Right ventricle myocardium superior (tissue), 1 donor: ENCODE measurements at regions not wholly inside any gene's neighbourhood (a gene's known extent, or its start where the extent isn't known, plus 50 kb on each side); places are given as distances from the start of the nearest gene placed in this dataset.
A peak's percentile ranks its signal among the peaks of the same experiment; 100 is the strongest.
"Not testable (repeated sequence)": the region's sequence is repeated elsewhere in the genome, so short reads cannot be mapped to it uniquely, and the experiment has no call there.

Source experiments
- ATAC-seq: fragments of 200-7000 bp; cut with Tn5 transposase; one replicate; pipeline ENCODE4 v1.9.1; 2020; ENCODE audit warnings: mild to moderate bottlenecking; ENCODE audit not compliant: poor library complexity
- DNase-seq: peaks from one replicate; pipeline ENCODE4 v3.0.0-alpha.2; 2020
- intact Hi-C: fragments of 100-400 bp; cut with DNase I; formaldehyde crosslinking; loops from one replicate; pipeline ENCODE4 v1.11.2; 2022
- donor health status: DM: no; HTN: yes; CAD: no; lungs with severe emphysema.

- ATAC-seq = no peak
- no peak for DNase-seq
- intact Hi-C loops = no loop called here
Measured at GRCh38 chr12:74235342-74235741, 302.3 kb upstream of the ATXN7L3B start.

- no peak for DNase-seq
- no peak for ATAC-seq
- intact Hi-C loops = no loop called here
Measured at GRCh38 chr12:74241341-74241740, 296.3 kb upstream of the ATXN7L3B start.

GRCh38 chr12:74242088-74242487, 295.5 kb upstream of the ATXN7L3B start:
- no peak for ATAC-seq
- no peak for DNase-seq
- intact Hi-C loops = no loop called here

GRCh38 chr12:74245458-74245857, 292.2 kb upstream of the ATXN7L3B start:
- no peak for ATAC-seq
- no peak for DNase-seq
- intact Hi-C loops = no loop called here

GRCh38 chr12:74250891-74251290, 286.7 kb upstream of the ATXN7L3B start:
- DNase-seq = no peak

GRCh38 chr12:74253826-74254225, 283.8 kb upstream of the ATXN7L3B start:
- ATAC-seq, DNase-seq, intact Hi-C loops: not testable (repeated sequence)

More at GRCh38 chr12:74250891-74251290, 286.7 kb upstream of the ATXN7L3B start:
- intact Hi-C loops = no loop called here
- ATAC-seq = no peak

- no peak for ATAC-seq
- intact Hi-C loops = no loop called here
- no peak for DNase-seq
Measured at GRCh38 chr12:74254784-74255183, 282.9 kb upstream of the ATXN7L3B start.

GRCh38 chr12:74259199-74259598, 278.4 kb upstream of the ATXN7L3B start:
- ATAC-seq (no peak), DNase-seq (no peak)
- intact Hi-C loops = no loop called here

- no peak for ATAC-seq
- DNase-seq = no peak
- intact Hi-C loops = no loop called here
Measured at GRCh38 chr12:74264692-74265091, 272.9 kb upstream of the ATXN7L3B start.

GRCh38 chr12:74269355-74269754, 268.3 kb upstream of the ATXN7L3B start:
- ATAC-seq, DNase-seq, intact Hi-C loops: not testable (repeated sequence)

- intact Hi-C loops = no loop called here
- DNase-seq (no peak), ATAC-seq (no peak)
Measured at GRCh38 chr12:74280156-74280655, 257.4 kb upstream of the ATXN7L3B start.

- intact Hi-C loops, DNase-seq, ATAC-seq: not testable (repeated sequence)
Measured at GRCh38 chr12:74281401-74282180, 256.0 kb upstream of the ATXN7L3B start.

GRCh38 chr12:74283646-74284045, 254.0 kb upstream of the ATXN7L3B start:
- intact Hi-C loops = no loop called here
- no peak for DNase-seq
- ATAC-seq = no peak

GRCh38 chr12:74285773-74286172, 251.9 kb upstream of the ATXN7L3B start:
- intact Hi-C loops = no loop called here
- DNase-seq (no peak), ATAC-seq (no peak)

GRCh38 chr12:74286254-74286653, 251.4 kb upstream of the ATXN7L3B start:
- no peak for ATAC-seq
- intact Hi-C loops = no loop called here
- no peak for DNase-seq

GRCh38 chr12:74292351-74293194, 245.1 kb upstream of the ATXN7L3B start:
- DNase-seq (no peak), ATAC-seq (no peak)
- intact Hi-C loops = no loop called here

- ATAC-seq = no peak
Measured at GRCh38 chr12:74293689-74294131, 243.9 kb upstream of the ATXN7L3B start.

GRCh38 chr12:74317078-74317601, 220.5 kb upstream of the ATXN7L3B start:
- peak; percentile 45 for DNase-seq
- ATAC-seq = peak; percentile 89
- intact Hi-C loops = no loop called here

More at GRCh38 chr12:74293689-74294131, 243.9 kb upstream of the ATXN7L3B start:
- intact Hi-C loops = no loop called here
- DNase-seq = no peak

- intact Hi-C loops = no loop called here
- ATAC-seq (no peak), DNase-seq (no peak)
Measured at GRCh38 chr12:74317741-74318140, 219.9 kb upstream of the ATXN7L3B start.
